Gastroesophageal sphincter (tissue), 4 donors: ENCODE measurements at regions not wholly inside any gene's neighbourhood (a gene's known extent, or its start where the extent isn't known, plus 50 kb on each side); places are given as distances from the start of the nearest gene placed in this dataset.
A peak's percentile ranks its signal among the peaks of the same experiment; 100 is the strongest.

Experiments
- ATAC-seq: fragments of 150-250 bp; one replicate; pipeline ENCODE4 v1.9.1; 2016; ENCODE audit warnings: mild to moderate bottlenecking, moderate library complexity
- H3K27ac ChIP-seq, 4 donors: fragments of 200-600 bp; sonication (generic) in 3 of 4; 1 replicate in 3 of 4; 2 replicates in 1 of 4; pipeline ENCODE4 v1.5.1; 2016 to 2019
- H3K27me3 ChIP-seq: fragments of 200-600 bp; sonication (generic); one replicate; pipeline ENCODE4 v1.5.1; 2019
- H3K36me3 ChIP-seq, 2 donors: fragments of 200-600 bp; sonication (generic); one replicate each; pipeline ENCODE4 v1.5.1; 2019; ENCODE audit warnings: control low read depth in 1 of 2
- H3K4me1 ChIP-seq, 3 donors: fragments of 200-600 bp; sonication (generic); 1 replicate in 2 of 3; 2 replicates in 1 of 3; pipeline ENCODE4 v1.5.1; 2016 to 2019; ENCODE audit warnings: control low read depth in 2 of 3
- H3K4me3 ChIP-seq, 2 donors: fragments of 200-600 bp; sonication (generic); one replicate each; pipeline ENCODE4 v1.5.1; 2019; ENCODE audit warnings: mild to moderate bottlenecking in 1 of 2, moderate library complexity in 1 of 2
- H3K9me3 ChIP-seq, 3 donors: fragments of 200-600 bp; sonication (generic); one replicate each; pipeline ENCODE4 v1.5.1; 2017 to 2019; ENCODE audit warnings: control low read depth in 2 of 3
- CTCF ChIP-seq, 4 experiments: fragments of 200-600 bp in 2 of 4; fragments of 450-650 bp in 2 of 4; sonication (generic) in 1 of 4; IDR thresholded peaks; one replicate each; pipeline ENCODE4 v1.5.1; 2017 to 2019; ENCODE audit warnings: antibody characterized with exemption in 4 of 4, mild to moderate bottlenecking in 2 of 4, moderate library complexity in 2 of 4
- EP300 ChIP-seq: sonication (generic); formaldehyde crosslinking; IDR thresholded peaks from one replicate; pipeline ENCODE4 v1.6.1; 2017; ENCODE audit warnings: antibody characterized with exemption, mild to moderate bottlenecking
- POLR2A ChIP-seq, 2 donors: fragments of 450-650 bp; IDR thresholded peaks; one replicate each; pipeline ENCODE4 v1.6.1; 2017; ENCODE audit warnings: antibody characterized with exemption in 2 of 2, mild to moderate bottlenecking in 2 of 2, moderate library complexity in 1 of 2
- POLR2AphosphoS5 ChIP-seq: sonication (generic); formaldehyde crosslinking; IDR thresholded peaks from one replicate; pipeline ENCODE4 v1.6.1; 2017; ENCODE audit warnings: antibody characterized with exemption
- WGBS, 2 donors: methylation state at CpG; one replicate each; pipeline ENCODE4 v1.1.5; 2018; ENCODE audit warnings: low coverage in 1 of 2; 5-methylcytosine and 5-hydroxymethylcytosine counted together

DNA sequence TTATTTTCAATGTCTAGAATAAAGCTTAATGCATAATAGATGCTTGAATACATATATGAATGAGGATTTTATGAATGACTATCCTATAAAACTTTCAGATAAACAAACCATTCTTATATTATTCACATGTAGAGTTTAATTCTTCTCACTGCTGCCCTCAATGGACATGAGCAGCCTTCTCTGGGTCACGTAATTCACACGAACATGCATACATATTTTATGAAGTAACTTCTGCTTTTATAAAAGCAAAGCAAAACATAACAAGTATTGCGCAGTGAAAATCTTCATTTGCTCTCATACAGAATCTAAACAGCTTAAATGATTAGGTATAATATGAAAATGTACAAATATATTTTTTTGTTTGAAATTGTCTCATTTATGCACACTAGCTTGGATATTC is 116.7 kb downstream of the TMA16 start:
- no peak for TF ChIP-seq CTCF (IDR thresholded peaks at IDR 0.05)
- no peak for TF ChIP-seq EP300
- peak; percentile 28 for ATAC-seq
- 34 to 63% methylated on average over 2 to 3 of the region's 3 CpGs for WGBS, 2 donors
- Histone ChIP-seq H3K27ac (peak overlapping the region in 1 of 4 donors; percentile 24), H3K27me3 (no peaks in the 10 kb centered on the region), H3K4me3 (peak overlapping the region in 1 of 2 donors; percentile 9), H3K9me3 (no peaks in the 10 kb centered on the region), H3K36me3 (no peaks in the 10 kb centered on the region), H3K4me1 (no peaks in the 10 kb centered on the region)

DNA sequence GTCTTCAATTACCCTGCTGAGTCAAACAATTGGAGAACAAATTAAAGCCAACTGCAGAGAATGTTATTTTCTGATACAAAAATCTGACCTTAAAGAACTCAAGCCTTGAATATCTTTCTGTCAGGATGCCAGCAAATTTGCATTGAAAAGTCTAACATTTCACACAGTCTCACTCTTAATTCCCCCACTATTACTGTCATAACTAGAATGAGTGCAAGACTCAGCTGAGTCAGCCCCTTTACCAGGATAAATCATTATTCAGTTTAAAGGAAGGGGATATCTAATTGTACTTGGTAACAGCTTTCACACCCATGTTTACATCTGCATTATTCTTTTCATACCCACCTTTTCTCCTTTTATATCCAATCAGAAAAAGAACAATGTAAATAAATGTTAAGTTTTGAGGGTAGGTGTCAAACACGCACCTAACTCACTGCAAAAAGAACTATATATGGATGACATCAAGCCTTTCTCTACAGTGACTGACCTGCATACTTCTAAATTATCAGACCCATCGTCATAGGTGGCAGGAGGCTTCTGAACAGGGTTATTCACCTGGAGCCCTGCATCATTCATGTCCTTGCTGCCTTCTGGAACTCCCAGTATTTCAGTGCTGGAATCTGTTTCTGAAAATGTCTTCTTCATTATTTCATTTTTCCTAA is 117.4 kb downstream of the TMA16 start:
- TF ChIP-seq CTCF (IDR thresholded peaks at IDR 0.05) (no peak), POLR2AphosphoS5 (no peak), POLR2A (IDR thresholded peaks at IDR 0.05) (no peak), EP300 (no peak)
- WGBS, 2 donors, result 71 to 80% methylated on average over 2 of the region's 2 CpGs
- Histone ChIP-seq H3K4me3 (peak overlapping the region in 1 of 2 donors; percentile 9), H3K27ac (peak overlapping the region in 1 of 4 donors; percentile 24), H3K27me3 (no peaks in the 10 kb centered on the region), H3K36me3 (no peaks in the 10 kb centered on the region), H3K4me1 (no peaks in the 10 kb centered on the region), H3K9me3 (no peaks in the 10 kb centered on the region)
- ATAC-seq, result no peak

- H3K27me3 ChIP-seq, result no peaks in the 10 kb centered on the region
- no peaks in the 10 kb centered on the region for H3K9me3 ChIP-seq
- ATAC-seq, result no peak
- no peaks in the 10 kb centered on the region for H3K4me1 ChIP-seq
- H3K36me3 ChIP-seq, result no peaks in the 10 kb centered on the region
- peak overlapping the region in 1 of 2 donors; percentile 9 for H3K4me3 ChIP-seq
- H3K27ac ChIP-seq, result no peak overlapping the region
- no peak for TF ChIP-seq POLR2A (IDR thresholded peaks at IDR 0.05)
- TF ChIP-seq EP300, result no peak
- TF ChIP-seq POLR2AphosphoS5, result no peak
- no peak for TF ChIP-seq CTCF (IDR thresholded peaks at IDR 0.05)
Measured at GRCh38 chr4:163612762-163613161, 118.3 kb downstream of the TMA16 start.

- WGBS, 2 donors, result 77 to 87% methylated on average over 3 of the region's 3 CpGs
- Histone ChIP-seq H3K27ac (no peak overlapping the region), H3K27me3 (no peaks in the 10 kb centered on the region), H3K4me3 (peak overlapping the region in 1 of 2 donors; percentile 9), H3K4me1 (no peaks in the 10 kb centered on the region), H3K36me3 (no peaks in the 10 kb centered on the region), H3K9me3 (no peaks in the 10 kb centered on the region)
- no peak for TF ChIP-seq EP300
- no peak for ATAC-seq
Measured at GRCh38 chr4:163613383-163613782, 118.9 kb downstream of the TMA16 start.

DNA sequence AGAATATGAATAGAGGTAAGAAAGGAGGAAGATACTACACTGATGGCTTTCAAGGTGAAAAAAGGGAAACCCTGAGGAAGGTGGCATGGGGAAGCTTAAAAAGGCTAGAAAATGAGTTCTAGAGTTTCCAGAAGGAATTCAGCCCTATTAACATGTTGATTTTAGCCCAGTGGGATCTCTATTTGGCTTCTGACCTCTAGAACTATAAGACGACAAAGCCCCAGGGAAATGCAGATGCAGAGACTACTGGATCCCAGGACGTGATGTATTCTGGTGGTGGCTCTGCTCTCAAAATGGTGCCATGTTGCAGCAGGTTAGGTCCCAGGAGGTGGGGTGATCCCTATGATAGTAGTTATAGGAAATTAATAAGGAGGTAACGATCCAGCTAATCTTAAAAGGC is 120.4 kb downstream of the TMA16 start:
- TF ChIP-seq POLR2A (IDR thresholded peaks at IDR 0.05) (no peak), EP300 (no peak), POLR2AphosphoS5 (no peak), CTCF (IDR thresholded peaks at IDR 0.05) (no peak)
- no peak for ATAC-seq
- no peak overlapping the region for H3K4me3 ChIP-seq
- no peaks in the 10 kb centered on the region for H3K27me3 ChIP-seq
- H3K4me1 ChIP-seq, result no peaks in the 10 kb centered on the region
- WGBS, 2 donors, result 80% methylated on average over 3 of the region's 3 CpGs; no CpG with 5 or more reads in 1 of the 2 donors
- H3K36me3 ChIP-seq, result no peaks in the 10 kb centered on the region
- no peak overlapping the region for H3K27ac ChIP-seq
- no peaks in the 10 kb centered on the region for H3K9me3 ChIP-seq
